SK-N-SH (cell line): ENCODE measurements at regions not wholly inside any gene's neighbourhood (a gene's known extent, or its start where the extent isn't known, plus 50 kb on each side); places are given as distances from the start of the nearest gene placed in this dataset.

Experiments
- CTCF ChIA-PET: fragments of 300-600, 350-600 bp; formaldehyde crosslinking; extraction: SDS; loops from one replicate; lab custom pipeline; 2021; lab: Yijun Ruan, JAX
- POLR2A ChIA-PET: fragments of 350-600 bp; sonication (Branson Sonifier 250); formaldehyde crosslinking; extraction: SDS; loops from one replicate; lab custom pipeline; 2020; ENCODE audit warnings: antibody characterized with exemption, inconsistent platforms; lab: Yijun Ruan, JAX
- DNase-seq: peaks from one replicate; pipeline ENCODE4 v3.0.0; 2012
- H2AFZ ChIP-seq: fragments of 200-600 bp; sonication (generic); 2 replicates; pipeline ENCODE4 v1.8.1; 2016; ENCODE audit warnings: antibody characterized with exemption, mild to moderate bottlenecking, low read depth
- H3F3A ChIP-seq: fragments of 200-600 bp; sonication (generic); replicated peaks from 2 replicates; pipeline ENCODE3; 2016; ENCODE audit warnings: antibody characterized with exemption, mild to moderate bottlenecking; ENCODE audit not compliant: insufficient read depth
- H3K27ac ChIP-seq, 2 experiments: fragments of 200-500 bp in 1 of 2; fragments of 200-600 bp in 1 of 2; sonication (Bioruptor generic) in 1 of 2; sonication (generic), shearing (Covaris generic) in 1 of 2; 2 replicates each; pipeline versions ENCODE4 v1.5.1 to v1.6.1; 2014 to 2016; ENCODE audit warnings: low read depth in 2 of 2, inconsistent platforms in 1 of 2, low read length in 1 of 2, mild to moderate bottlenecking in 1 of 2, mixed read lengths in 1 of 2
- H3K27me3 ChIP-seq: fragments of 200-600 bp; sonication (generic), shearing (Covaris generic); 2 replicates; pipeline ENCODE4 v1.6.1; 2016; ENCODE audit warnings: mixed run types; ENCODE audit not compliant: insufficient read depth
- H3K36me3 ChIP-seq, 2 experiments: fragments of 200-500 bp in 1 of 2; fragments of 200-600 bp in 1 of 2; sonication (Bioruptor generic) in 1 of 2; sonication (generic) in 1 of 2; replicated peaks in 1 of 2; 2 replicates each; pipeline versions ENCODE3 to v1.5.1; 2014 to 2016; ENCODE audit warnings: low read length in 1 of 2, mild to moderate bottlenecking in 1 of 2; ENCODE audit not compliant: insufficient read depth in 2 of 2, control insufficient read depth in 1 of 2
- H3K4me1 ChIP-seq, 2 experiments: fragments of 200-500 bp in 1 of 2; fragments of 200-600 bp in 1 of 2; sonication (Bioruptor generic) in 1 of 2; sonication (generic), shearing (Covaris generic) in 1 of 2; 2 replicates each; pipeline versions ENCODE4 v1.5.1 to v1.6.1; 2014 to 2016; ENCODE audit warnings: low read depth in 1 of 2, low read length in 1 of 2, mixed run types in 1 of 2; ENCODE audit not compliant: insufficient read depth in 2 of 2, control insufficient read depth in 1 of 2
- H3K4me2 ChIP-seq: fragments of 200-600 bp; sonication (generic), shearing (Covaris generic); 2 replicates; pipeline ENCODE4 v1.6.1; 2017; ENCODE audit warnings: mixed run types
- H3K4me3 ChIP-seq, 2 experiments: fragments of 200-500 bp in 1 of 2; fragments of 200-600 bp in 1 of 2; sonication (Bioruptor generic) in 1 of 2; sonication (generic), shearing (Covaris generic) in 1 of 2; 2 replicates each; pipeline versions ENCODE4 v1.5.1 to v1.8.1; 2014 to 2016; ENCODE audit warnings: low read depth in 2 of 2, inconsistent platforms in 1 of 2, low read length in 1 of 2, mild to moderate bottlenecking in 1 of 2, mixed read lengths in 1 of 2, moderate library complexity in 1 of 2
- H3K79me2 ChIP-seq: fragments of 200-600 bp; sonication (generic); 2 replicates; pipeline ENCODE4 v1.8.1; 2017; ENCODE audit warnings: mild to moderate bottlenecking; ENCODE audit not compliant: insufficient read depth
- H3K9ac ChIP-seq: fragments of 200-600 bp; sonication (generic); 2 replicates; pipeline ENCODE4 v1.6.1; 2017; ENCODE audit warnings: mixed run types
- H3K9me2 ChIP-seq: fragments of 200-600 bp; sonication (generic); 2 replicates; pipeline ENCODE4 v1.6.1; 2017; ENCODE audit warnings: mixed run types
- H3K9me3 ChIP-seq: fragments of 200-600 bp; sonication (generic); 2 replicates; pipeline ENCODE4 v1.6.1; 2017; ENCODE audit warnings: mixed run types, mild to moderate bottlenecking, moderate library complexity
- H4K20me1 ChIP-seq: fragments of 200-600 bp; sonication (generic); 2 replicates; pipeline ENCODE4 v1.6.1; 2017; ENCODE audit warnings: mild to moderate bottlenecking, mixed run types; ENCODE audit not compliant: insufficient read depth
- CHD2 ChIP-seq: fragments of 150-350 bp; IDR thresholded peaks from 2 replicates; pipeline ENCODE4 v1.6.1; 2018; ENCODE audit warnings: low read length; ENCODE audit not compliant: partially characterized antibody
- ELF1 ChIP-seq: IDR thresholded peaks from 2 replicates; pipeline ENCODE4 v1.4.0; 2012
- EP300 ChIP-seq, 2 experiments: IDR thresholded peaks; 2 replicates each; pipeline versions ENCODE4 v1.4.0 to v1.6.1; 2012; ENCODE audit warnings: borderline replicate concordance in 1 of 2, low read depth in 1 of 2, low read length in 1 of 2
- EZH2phosphoT487 ChIP-seq: fragments of 200-600 bp; sonication (generic); IDR thresholded peaks from 2 replicates; pipeline ENCODE4 v1.6.1; 2017; ENCODE audit warnings: low read depth, mixed run types, mild to moderate bottlenecking, antibody characterized with exemption, moderate library complexity, borderline replicate concordance
- FOXM1 ChIP-seq: IDR thresholded peaks from 2 replicates; pipeline ENCODE4 v1.4.0; 2012; ENCODE audit warnings: low read depth, mild to moderate bottlenecking
- GABPA ChIP-seq: IDR thresholded peaks from 2 replicates; pipeline ENCODE4 v1.4.0; 2012; ENCODE audit warnings: low read depth, mild to moderate bottlenecking
- GATA2 ChIP-seq: sonication (generic); formaldehyde crosslinking; IDR thresholded peaks from 2 replicates; pipeline ENCODE4 v1.5.0; 2020; ENCODE audit warnings: mild to moderate bottlenecking, missing genetic modification reagents
- MXI1 ChIP-seq: IDR thresholded peaks from 2 replicates; pipeline ENCODE4 v1.6.1; 2012; ENCODE audit warnings: mild to moderate bottlenecking, low read depth, low read length, improper control_type of control experiment
- NRF1 ChIP-seq: IDR thresholded peaks from 2 replicates; pipeline ENCODE4 v1.6.1; 2012; ENCODE audit warnings: low read depth, mild to moderate bottlenecking, low read length
- PBX3 ChIP-seq: IDR thresholded peaks from 2 replicates; pipeline ENCODE4; 2012
- POLR2AphosphoS5 ChIP-seq: IDR thresholded peaks from 2 replicates; pipeline ENCODE4 v1.6.1; 2012; ENCODE audit warnings: low read depth, low read length
- RAD21 ChIP-seq: IDR thresholded peaks from 2 replicates; pipeline ENCODE4 v1.6.1; 2012; ENCODE audit warnings: mild to moderate bottlenecking, low read length
- RCOR1 ChIP-seq: fragments of 150-350 bp; IDR thresholded peaks from 2 replicates; pipeline ENCODE4 v1.6.1; 2017; ENCODE audit warnings: antibody characterized with exemption, low read length
- SIN3A ChIP-seq: IDR thresholded peaks from 2 replicates; pipeline ENCODE4 v1.6.1; 2012; ENCODE audit warnings: low read depth, mild to moderate bottlenecking, low read length, moderate library complexity, borderline replicate concordance
- TAF1 ChIP-seq: IDR thresholded peaks from 2 replicates; pipeline ENCODE4 v1.6.1; 2012; ENCODE audit warnings: low read depth, mild to moderate bottlenecking, low read length, moderate library complexity, borderline replicate concordance
- TCF12 ChIP-seq: IDR thresholded peaks from 2 replicates; pipeline ENCODE4 v1.4.0; 2012
- WGBS: methylation state at CpG from one replicate; pipeline ENCODE4 v1.1.6; 2017; ENCODE audit warnings: low lambda C conversion rate; 5-methylcytosine and 5-hydroxymethylcytosine counted together

GRCh38 chr5:85893996-85894395 lies 723.7 kb upstream of the COX7C start:
- no peak overlapping the region for H2AFZ ChIP-seq

DNA sequence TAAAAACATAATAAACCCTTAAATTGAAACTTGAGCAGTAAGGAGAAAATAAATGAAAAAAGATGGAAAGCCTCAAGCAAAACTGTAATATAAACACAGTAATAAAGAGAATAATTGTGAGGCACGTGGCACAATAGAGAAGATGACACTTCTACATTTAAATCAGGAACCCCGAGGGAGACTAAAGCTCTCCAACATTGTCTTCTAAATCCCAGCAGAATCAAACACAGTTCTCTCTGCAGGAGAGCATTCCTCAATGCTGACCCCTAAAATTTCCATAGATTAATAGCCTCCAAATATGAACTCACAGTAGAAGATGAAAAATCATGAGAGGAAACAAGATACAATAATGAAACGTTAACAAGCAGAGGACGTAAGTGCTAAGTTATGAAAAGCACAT lies 721.2 kb upstream of the COX7C start:
- ChIA-PET POLR2A (no interaction called here), CTCF (interaction anchor here (0.7 kb wide), 1 partner anchor 1253 kb away, joined by 3 read pairs; no protein-coding TSS in a partner anchor)
- Histone ChIP-seq H3F3A (no peaks in the 10 kb centered on the region), H3K36me3 (no peaks in the 10 kb centered on the region), H3K27ac (no peak overlapping the region), H3K9ac (no peak overlapping the region), H3K9me3 (no peaks in the 10 kb centered on the region), H3K27me3 (no peaks in the 10 kb centered on the region), H3K79me2 (no peaks in the 10 kb centered on the region), H3K4me1 (no peaks in the 10 kb centered on the region), H3K4me2 (no peak overlapping the region), H3K9me2 (no peaks in the 10 kb centered on the region), H4K20me1 (no peaks in the 10 kb centered on the region), H2AFZ (no peak overlapping the region), H3K4me3 (no peak overlapping the region)
- 3% methylated on average over 4 of the region's 4 CpGs for WGBS
- DNase-seq = no peak
- TF ChIP-seq POLR2AphosphoS5 (no peak), CHD2 (no peak)

More at GRCh38 chr5:85893996-85894395, 723.7 kb upstream of the COX7C start:
- Histone ChIP-seq H4K20me1 (no peaks in the 10 kb centered on the region), H3K79me2 (no peaks in the 10 kb centered on the region), H3K9ac (no peak overlapping the region), H3K36me3 (no peaks in the 10 kb centered on the region), H3F3A (no peaks in the 10 kb centered on the region), H3K9me3 (no peaks in the 10 kb centered on the region), H3K4me3 (no peak overlapping the region), H3K9me2 (no peaks in the 10 kb centered on the region), H3K27ac (no peak overlapping the region), H3K27me3 (no peaks in the 10 kb centered on the region), H3K4me1 (no peaks in the 10 kb centered on the region), H3K4me2 (no peak overlapping the region)
- WGBS = 21% methylated on average over 2 of the region's 2 CpGs
- POLR2A ChIA-PET = no interaction called here
- no peak for TF ChIP-seq MXI1
- no peak for TF ChIP-seq NRF1
- no peak for TF ChIP-seq TAF1
- TF ChIP-seq TCF12 = no peak
- TF ChIP-seq PBX3 = no peak
- no peak for TF ChIP-seq EZH2phosphoT487
- TF ChIP-seq FOXM1 = no peak
- TF ChIP-seq RAD21 = no peak
- TF ChIP-seq GATA2 (CRISPR knock-in tag) = no peak
- TF ChIP-seq RCOR1 = no peak
- TF ChIP-seq EP300 (IDR thresholded peaks at IDR 0.05; ENCODE audit: borderline replicate concordance in 1 of 2, low read depth in 1 of 2, low read length in 1 of 2) = no peak
- CTCF ChIA-PET = no interaction called here
- no peak for DNase-seq

GRCh38 chr5:85906460-85906859 lies 711.3 kb upstream of the COX7C start:
- no peak overlapping the region for H3K27ac ChIP-seq
- no peak overlapping the region for H3K4me3 ChIP-seq
- no peak overlapping the region for H2AFZ ChIP-seq
- no peaks in the 10 kb centered on the region for H3K79me2 ChIP-seq
- H3K27me3 ChIP-seq = no peaks in the 10 kb centered on the region
- no peaks in the 10 kb centered on the region for H3K9me3 ChIP-seq
- ChIA-PET CTCF (no interaction called here), POLR2A (no interaction called here)
- DNase-seq = no peak
- no peaks in the 10 kb centered on the region for H3K9me2 ChIP-seq
- WGBS = 1% methylated on average over 2 of the region's 2 CpGs
- H3K36me3 ChIP-seq = no peaks in the 10 kb centered on the region
- H3F3A ChIP-seq = no peaks in the 10 kb centered on the region
- TF ChIP-seq PBX3 = no peak
- no peak for TF ChIP-seq GABPA
- TF ChIP-seq SIN3A = no peak
- no peak for TF ChIP-seq ELF1
- TF ChIP-seq POLR2AphosphoS5 = no peak
- TF ChIP-seq, all 33 proteins: peak for 0
- no peaks in the 10 kb centered on the region for H4K20me1 ChIP-seq
- no peak overlapping the region for H3K4me2 ChIP-seq
- H3K4me1 ChIP-seq = no peaks in the 10 kb centered on the region
- no peak overlapping the region for H3K9ac ChIP-seq
